22Rv1 (cell line): ENCODE measurements at regions not wholly inside any gene's neighbourhood (a gene's known extent, or its start where the extent isn't known, plus 50 kb on each side); places are given as distances from the start of the nearest gene placed in this dataset.

Experiments used
- CTCF ChIP-seq: fragments of 450-650 bp; IDR thresholded peaks from 2 replicates; pipeline ENCODE4 v1.5.1; 2017; ENCODE audit warnings: mild to moderate bottlenecking
- ZFX ChIP-seq: fragments of 450-650 bp; IDR thresholded peaks from 2 replicates; pipeline ENCODE4 v1.6.1; 2017; ENCODE audit warnings: antibody characterized with exemption, borderline replicate concordance

GRCh38 chr9:78167356-78167755 is 68.5 kb upstream of the CEP78 start:
- no peak for TF ChIP-seq CTCF
- TF ChIP-seq ZFX, result no peak
